Parathyroid adenoma (tissue), 2 donors: ENCODE measurements at regions not wholly inside any gene's neighbourhood (a gene's known extent, or its start where the extent isn't known, plus 50 kb on each side); places are given as distances from the start of the nearest gene placed in this dataset.

ENCODE experiments used
- H2AFZ ChIP-seq: fragments of 300-600 bp; sonication (generic); one replicate; pipeline ENCODE4 v1.7.0; 2017; ENCODE audit warnings: antibody characterized with exemption, mild to moderate bottlenecking
- H3K27ac ChIP-seq: fragments of 300-600 bp; sonication (generic); one replicate; pipeline ENCODE4 v1.7.0; 2017
- H3K27me3 ChIP-seq: fragments of 300-600 bp; sonication (generic); one replicate; pipeline ENCODE4 v1.7.0; 2017; ENCODE audit warnings: low read length; ENCODE audit not compliant: control insufficient read depth, insufficient read depth
- H3K36me3 ChIP-seq: fragments of 300-600 bp; sonication (generic); one replicate; pipeline ENCODE4 v1.7.0; 2017; ENCODE audit warnings: low read length; ENCODE audit not compliant: control insufficient read depth, insufficient read depth
- H3K4me1 ChIP-seq: fragments of 300-600 bp; sonication (generic); one replicate; pipeline ENCODE4 v1.7.0; 2017; ENCODE audit warnings: control low read depth
- H3K4me2 ChIP-seq: fragments of 300-600 bp; sonication (generic); one replicate; pipeline ENCODE4 v1.7.0; 2017; ENCODE audit warnings: low read length
- H3K4me3 ChIP-seq: fragments of 300-600 bp; sonication (generic); one replicate; pipeline ENCODE4 v1.7.0; 2017; ENCODE audit warnings: low read depth, low read length
- H3K79me2 ChIP-seq: fragments of 300-600 bp; sonication (generic); one replicate; pipeline ENCODE4 v1.7.0; 2017; ENCODE audit warnings: control low read depth
- H3K9ac ChIP-seq: fragments of 300-600 bp; sonication (generic); one replicate; pipeline ENCODE4 v1.7.0; 2017; ENCODE audit warnings: mild to moderate bottlenecking
- H3K9me3 ChIP-seq: fragments of 300-600 bp; sonication (generic); one replicate; pipeline ENCODE4 v1.7.0; 2017; ENCODE audit warnings: low read length; ENCODE audit not compliant: control insufficient read depth
- CTCF ChIP-seq: fragments of 300-600 bp; sonication (generic); IDR thresholded peaks from one replicate; pipeline ENCODE4 v1.7.0; 2017; ENCODE audit warnings: antibody characterized with exemption, mild to moderate bottlenecking
- donor health status: primary hyperparathyroidism.

GRCh38 chr5:71907608-71908145 is 188.6 kb downstream of the CARTPT start:
- Histone ChIP-seq H3K9me3 (peaks cover 2% of the 10 kb centered on the region), H3K9ac (no peak overlapping the region), H2AFZ (no peak overlapping the region), H3K4me1 (no peaks in the 10 kb centered on the region), H3K36me3 (no peaks in the 10 kb centered on the region), H3K27ac (no peak overlapping the region), H3K4me3 (no peak overlapping the region), H3K4me2 (no peak overlapping the region), H3K27me3 (no peaks in the 10 kb centered on the region), H3K79me2 (no peaks in the 10 kb centered on the region)
- no peak for TF ChIP-seq CTCF

- no peak overlapping the region for H2AFZ ChIP-seq
- no peak overlapping the region for H3K27ac ChIP-seq
- no peak overlapping the region for H3K4me2 ChIP-seq
- TF ChIP-seq CTCF: no peak
- no peaks in the 10 kb centered on the region for H3K79me2 ChIP-seq
- no peaks in the 10 kb centered on the region for H3K4me1 ChIP-seq
- no peak overlapping the region for H3K4me3 ChIP-seq
- H3K9me3 ChIP-seq: peaks cover 2% of the 10 kb centered on the region
- no peak overlapping the region for H3K9ac ChIP-seq
- no peaks in the 10 kb centered on the region for H3K36me3 ChIP-seq
- no peaks in the 10 kb centered on the region for H3K27me3 ChIP-seq
These were observed 191.7 kb downstream of the CARTPT start for GRCh38 chr5:71910741-71911140.

- Histone ChIP-seq H3K27me3 (no peaks in the 10 kb centered on the region), H3K36me3 (no peaks in the 10 kb centered on the region), H3K27ac (no peak overlapping the region), H3K4me2 (no peak overlapping the region), H2AFZ (no peak overlapping the region), H3K79me2 (no peaks in the 10 kb centered on the region), H3K4me1 (no peaks in the 10 kb centered on the region), H3K9ac (no peak overlapping the region), H3K9me3 (peaks cover 2% of the 10 kb centered on the region), H3K4me3 (no peak overlapping the region)
- no peak for TF ChIP-seq CTCF
These were observed 192.9 kb downstream of the CARTPT start for GRCh38 chr5:71912021-71912420.

- H3K9ac ChIP-seq: no peak overlapping the region
- peak overlapping the region; percentile 33 for H3K27ac ChIP-seq
These were observed 193.0 kb upstream of the MAP1B start for GRCh38 chr5:71914281-71914680.

More at GRCh38 chr5:71914281-71914680, 193.0 kb upstream of the MAP1B start:
- H3K36me3 ChIP-seq: no peaks in the 10 kb centered on the region
- H3K4me2 ChIP-seq: no peak overlapping the region
- no peaks in the 10 kb centered on the region for H3K27me3 ChIP-seq
- peaks cover 2% of the 10 kb centered on the region for H3K9me3 ChIP-seq
- no peaks in the 10 kb centered on the region for H3K4me1 ChIP-seq
- no peak overlapping the region for H3K4me3 ChIP-seq
- H3K79me2 ChIP-seq: no peaks in the 10 kb centered on the region
- no peak for TF ChIP-seq CTCF
- H2AFZ ChIP-seq: no peak overlapping the region
